BJ (cell line): ENCODE measurements at regions not wholly inside any gene's neighbourhood (a gene's known extent, or its start where the extent isn't known, plus 50 kb on each side); places are given as distances from the start of the nearest gene placed in this dataset.

Experiments
- CTCF ChIA-PET: fragments of 350-600 bp; formaldehyde crosslinking; extraction: SDS; loops from one replicate; lab custom pipeline; 2021; ENCODE audit warnings: antibody characterized with exemption, inconsistent platforms; lab: Yijun Ruan, JAX
- POLR2A ChIA-PET: fragments of 300-600 bp; sonication (Branson Sonifier 250); formaldehyde crosslinking; extraction: SDS; loops from one replicate; lab custom pipeline; 2021; ENCODE audit warnings: antibody characterized with exemption; lab: Charles Lee
- DNase-seq: peaks from one replicate; pipeline ENCODE4 v3.0.0-alpha.2; 2011; ENCODE audit warnings: low read depth
- H3K27me3 ChIP-seq: 2 replicates; pipeline ENCODE4 v1.6.0; 2011; ENCODE audit warnings: low read length; ENCODE audit not compliant: control insufficient read depth, insufficient read depth
- H3K36me3 ChIP-seq: 2 replicates; pipeline ENCODE4 v1.5.1; 2011; ENCODE audit warnings: low read length; ENCODE audit not compliant: control insufficient read depth, insufficient read depth
- H3K4me3 ChIP-seq: 2 replicates; pipeline ENCODE4 v1.5.1; 2011; ENCODE audit warnings: low read depth, mild to moderate bottlenecking, control low read depth, low read length
- CTCF ChIP-seq: IDR thresholded peaks from 2 replicates; pipeline ENCODE4 v1.5.1; 2011; ENCODE audit warnings: low read depth, mild to moderate bottlenecking, control low read depth, inconsistent platforms, low read length, moderate library complexity; ENCODE audit not compliant: insufficient read depth

GRCh38 chr10:110393866-110394265, 89.1 kb upstream of the SMNDC1 start:
- ChIA-PET CTCF (interaction anchor here (0.6 kb wide), 1 partner anchor 51 kb away, joined by 5 read pairs; no protein-coding TSS in a partner anchor), POLR2A (no interaction called here)
- H3K36me3 ChIP-seq = no peaks in the 10 kb centered on the region
- no peak overlapping the region for H3K4me3 ChIP-seq
- H3K27me3 ChIP-seq = no peaks in the 10 kb centered on the region
- TF ChIP-seq CTCF = no peak
- DNase-seq = no peak

- POLR2A ChIA-PET = no interaction called here
Measured at GRCh38 chr10:110394296-110394695, 89.6 kb upstream of the SMNDC1 start.

GRCh38 chr10:110394898-110395297, 90.2 kb upstream of the SMNDC1 start:
- Histone ChIP-seq H3K27me3 (no peaks in the 10 kb centered on the region), H3K4me3 (no peak overlapping the region), H3K36me3 (no peaks in the 10 kb centered on the region)
- no peak for TF ChIP-seq CTCF
- ChIA-PET POLR2A (no interaction called here), CTCF (interaction anchor here (1.5 kb wide), 2 partner anchors 11 to 93 kb away, joined by 3 to 4 read pairs; no protein-coding TSS in a partner anchor)
- DNase-seq = no peak

More at GRCh38 chr10:110394296-110394695, 89.6 kb upstream of the SMNDC1 start:
- Histone ChIP-seq H3K4me3 (no peak overlapping the region), H3K27me3 (no peaks in the 10 kb centered on the region), H3K36me3 (no peaks in the 10 kb centered on the region)
- CTCF ChIA-PET = interaction anchor here (0.6 to 1.5 kb wide), 3 partner anchors 11 to 94 kb away, joined by 3 to 5 read pairs (median 4); no protein-coding TSS in a partner anchor
- no peak for TF ChIP-seq CTCF
- no peak for DNase-seq

GRCh38 chr10:110395350-110396283, 90.9 kb upstream of the SMNDC1 start:
- POLR2A ChIA-PET = interaction anchor here (0.5 kb wide), 1 partner anchor 149 kb away, joined by 3 read pairs; no protein-coding TSS in a partner anchor
- peak; percentile 79 for DNase-seq

More at GRCh38 chr10:110395350-110396283, 90.9 kb upstream of the SMNDC1 start:
- H3K4me3 ChIP-seq = no peak overlapping the region
- no peak for TF ChIP-seq CTCF
- H3K36me3 ChIP-seq = no peaks in the 10 kb centered on the region
- CTCF ChIA-PET = interaction anchor here (1.5 kb wide), 2 partner anchors 10 to 92 kb away, joined by 3 to 4 read pairs; no protein-coding TSS in a partner anchor
- no peaks in the 10 kb centered on the region for H3K27me3 ChIP-seq
